ENCODE measurements at regions not wholly inside any gene's neighbourhood (a gene's known extent, or its start where the extent isn't known, plus 50 kb on each side); places are given as distances from the start of the nearest gene placed in this dataset.

- intact Hi-C loops (cut with DNase I), result no loop called here
Observed at GRCh38 chr5:53201746-53202145, 92.2 kb upstream of the MOCS2 start.

GRCh38 chr5:53206562-53206961 lies 97.0 kb upstream of the MOCS2 start:
- no peak for DNase-seq
- intact Hi-C loops (cut with DNase I), result no loop called here

More at GRCh38 chr5:53201746-53202145, 92.2 kb upstream of the MOCS2 start:
- DNase-seq, result no peak

- intact Hi-C loops (cut with DNase I), result no loop called here
- DNase-seq, result no peak
Observed at GRCh38 chr5:53211799-53212198, 102.2 kb upstream of the MOCS2 start.

- intact Hi-C loops (cut with DNase I), result no loop called here
Observed at GRCh38 chr5:53219174-53219573, 109.6 kb upstream of the MOCS2 start.

GRCh38 chr5:53219610-53220009 lies 110.1 kb upstream of the MOCS2 start:
- DNase-seq, result no peak
- intact Hi-C loops (cut with DNase I), result no loop called here

More at GRCh38 chr5:53219174-53219573, 109.6 kb upstream of the MOCS2 start:
- no peak for DNase-seq

- no peak for DNase-seq
- intact Hi-C loops (cut with DNase I), result no loop called here
Observed at GRCh38 chr5:53233645-53234405, 124.3 kb upstream of the MOCS2 start.

GRCh38 chr5:53236683-53237082 lies 127.1 kb upstream of the MOCS2 start:
- intact Hi-C loops (cut with DNase I), result no loop called here
- DNase-seq, result no peak

- DNase-seq, result no peak
- intact Hi-C loops (cut with DNase I), result no loop called here
Observed at GRCh38 chr5:53237876-53238275, 128.3 kb upstream of the MOCS2 start.

- intact Hi-C loops (cut with DNase I), result no loop called here
- no peak for DNase-seq
Observed at GRCh38 chr5:53239301-53239990, 129.9 kb upstream of the MOCS2 start.

- intact Hi-C loops (cut with DNase I), result no loop called here
- DNase-seq, result no peak
Observed at GRCh38 chr5:53240661-53241060, 131.1 kb upstream of the MOCS2 start.

GRCh38 chr5:53241572-53241971 lies 132.0 kb upstream of the MOCS2 start:
- intact Hi-C loops (cut with DNase I), result no loop called here
- no peak for DNase-seq

GRCh38 chr5:53243403-53243802 lies 133.8 kb upstream of the MOCS2 start:
- no peak for DNase-seq
- intact Hi-C loops (cut with DNase I), result no loop called here

GRCh38 chr5:53246042-53246836 lies 136.7 kb upstream of the MOCS2 start:
- intact Hi-C loops (cut with DNase I), result no loop called here
- DNase-seq, result no peak

GRCh38 chr5:53249529-53250200 lies 140.1 kb upstream of the MOCS2 start:
- intact Hi-C loops (cut with DNase I), result no loop called here
- DNase-seq, result no peak

- DNase-seq, result no peak
- intact Hi-C loops (cut with DNase I), result no loop called here
Observed at GRCh38 chr5:53250201-53250550, 140.6 kb upstream of the MOCS2 start.

- DNase-seq, result no peak
- intact Hi-C loops (cut with DNase I), result no loop called here
Observed at GRCh38 chr5:53253421-53253871, 143.9 kb upstream of the MOCS2 start.

- intact Hi-C loops (cut with DNase I), result no loop called here
- no peak for DNase-seq
Observed at GRCh38 chr5:53256746-53257145, 147.2 kb upstream of the MOCS2 start.

- DNase-seq, result no peak
- intact Hi-C loops (cut with DNase I), result no loop called here
Observed at GRCh38 chr5:53257806-53258373, 148.3 kb upstream of the MOCS2 start.

- DNase-seq, result no peak
- intact Hi-C loops (cut with DNase I), result no loop called here
Observed at GRCh38 chr5:53259176-53259575, 149.6 kb upstream of the MOCS2 start.

Data from head of caudate nucleus (tissue), 42 donors.